Activated T-helper 1 cell treated with Interleukin-2 at 50 U/mL for 16 hours (primary cell): ENCODE measurements at regions not wholly inside any gene's neighbourhood (a gene's known extent, or its start where the extent isn't known, plus 50 kb on each side); places are given as distances from the start of the nearest gene placed in this dataset.
"Not testable (repeated sequence)": the region's sequence is repeated elsewhere in the genome, so short reads cannot be mapped to it uniquely, and the experiment has no call there.

Source experiments
- DNase-seq: peaks from one replicate; pipeline ENCODE4 v3.0.0-alpha.2; 2020; ENCODE audit warnings: low read depth

GRCh38 chr2:58508006-58508405 is 266.9 kb upstream of the FANCL start:
- DNase-seq = no peak

DNA sequence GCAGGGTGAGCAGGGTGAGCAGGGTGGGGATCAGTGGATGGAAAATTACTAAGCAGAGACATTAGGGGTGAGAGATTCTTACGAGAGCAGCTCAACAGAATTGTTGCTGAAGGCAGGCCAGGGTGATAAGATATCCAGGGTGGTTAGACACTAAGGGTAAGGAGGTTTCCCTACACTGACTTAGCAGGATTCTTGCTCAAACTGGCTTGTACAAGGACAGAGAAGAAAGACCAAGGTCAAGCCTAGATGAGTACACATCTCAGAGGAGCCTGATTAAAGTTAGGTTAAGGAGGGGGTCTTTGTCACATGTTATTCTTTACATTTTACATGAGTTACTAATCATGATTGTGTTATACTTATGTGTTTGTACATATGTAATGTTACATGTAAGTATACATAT is 262.8 kb upstream of the FANCL start:
- DNase-seq = no peak

DNA sequence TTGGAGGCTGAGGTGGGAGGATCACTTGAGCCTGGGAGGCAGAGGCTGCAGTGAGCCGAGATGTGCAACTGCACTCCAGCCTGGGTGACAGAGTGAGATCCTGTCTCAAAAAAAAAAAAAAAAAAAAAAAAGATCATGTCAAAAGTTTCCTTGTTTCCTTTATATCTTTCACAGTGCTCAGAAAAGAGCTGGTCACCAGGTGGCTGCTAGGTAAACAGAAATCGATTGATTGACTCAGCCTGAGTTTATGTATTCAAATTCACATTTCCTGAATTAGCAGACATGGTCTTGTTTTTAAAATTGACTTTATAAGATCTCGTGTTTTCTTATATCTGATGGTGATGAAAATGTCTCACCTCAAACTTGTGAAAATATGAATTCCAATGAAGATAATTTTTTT is 261.8 kb upstream of the FANCL start:
- no peak for DNase-seq

- DNase-seq = no peak
These were observed 260.4 kb upstream of the FANCL start for GRCh38 chr2:58501371-58502160.

DNA sequence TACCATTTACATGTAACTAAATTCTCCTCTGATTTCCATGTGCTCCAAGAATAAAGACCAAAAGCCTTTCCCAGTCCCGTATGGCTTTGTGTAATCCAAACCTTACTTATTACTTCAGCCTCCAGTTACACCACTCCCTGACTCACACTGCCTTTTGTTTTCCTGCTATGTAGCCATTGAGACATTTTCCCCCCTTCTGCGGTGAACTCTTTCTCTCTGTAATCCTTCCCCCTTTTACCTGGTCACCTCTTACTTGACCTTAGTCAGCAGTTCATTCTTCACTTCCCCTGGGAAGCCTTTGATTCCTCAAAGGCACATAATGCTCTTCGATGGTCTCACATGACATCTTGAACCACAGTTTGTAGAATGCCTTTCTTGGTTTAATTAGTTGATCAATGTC is 256.0 kb upstream of the FANCL start:
- DNase-seq = no peak

DNA sequence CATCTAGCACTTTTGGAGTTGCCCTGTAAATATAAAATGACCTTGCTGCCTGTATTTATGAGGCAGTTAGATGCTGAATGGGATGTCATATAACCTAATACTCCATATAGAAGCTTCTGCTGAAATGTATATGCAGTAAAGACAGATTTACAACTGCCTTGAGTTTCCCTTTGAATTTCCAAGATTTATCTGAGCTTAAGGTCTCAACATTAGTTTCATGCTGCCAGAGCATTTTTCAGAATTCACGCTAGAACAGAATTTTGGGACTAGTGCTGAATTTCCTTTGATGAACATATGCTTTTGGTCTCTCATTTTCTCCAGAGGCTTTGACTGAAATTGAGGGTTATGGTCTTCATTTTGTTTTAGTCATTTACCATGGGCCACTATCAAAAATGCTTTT is 254.7 kb upstream of the FANCL start:
- no peak for DNase-seq

DNA sequence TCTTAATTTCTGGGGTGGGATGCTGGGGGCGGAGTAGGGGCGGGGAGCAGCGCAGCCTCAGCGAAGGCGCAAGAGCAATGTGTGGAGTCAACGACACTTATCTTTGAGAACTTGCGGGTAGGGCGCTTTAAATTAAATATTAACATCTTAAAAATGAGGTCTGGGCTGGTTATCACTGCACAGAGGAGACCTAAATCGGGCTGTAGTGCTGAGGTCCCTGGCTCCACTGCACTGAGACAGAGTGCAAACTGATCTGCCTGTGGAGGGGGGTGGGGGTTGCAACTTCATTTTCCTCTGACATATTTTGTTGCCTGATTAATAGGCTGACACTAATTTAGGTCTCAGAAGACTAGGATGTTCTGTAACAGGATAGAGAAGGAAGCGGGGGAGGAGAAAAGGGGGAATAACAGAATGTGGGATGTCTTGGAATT is 253.0 kb upstream of the FANCL start:
- no peak for DNase-seq

- no peak for DNase-seq
These were observed 243.5 kb upstream of the FANCL start for GRCh38 chr2:58484629-58485028.

DNA sequence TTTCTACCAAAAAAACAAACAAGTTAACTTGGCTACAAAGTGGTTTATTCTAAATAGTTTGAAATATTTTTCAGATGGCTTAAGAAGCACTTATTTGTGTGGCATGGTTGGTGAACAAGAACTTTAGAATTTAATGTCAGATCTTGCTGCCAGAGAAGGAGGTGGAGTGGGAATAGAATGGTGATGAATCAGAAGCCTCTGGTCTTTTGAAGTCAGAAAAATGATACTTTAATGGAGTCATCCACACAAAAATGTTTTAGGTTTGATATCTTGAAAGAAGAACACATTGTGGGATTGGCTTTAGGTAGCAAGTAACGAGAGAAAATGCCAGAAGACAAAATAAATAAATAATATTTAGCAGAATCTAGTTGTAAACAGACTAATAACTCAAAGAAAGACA is 243.1 kb upstream of the FANCL start:
- DNase-seq = no peak

DNA sequence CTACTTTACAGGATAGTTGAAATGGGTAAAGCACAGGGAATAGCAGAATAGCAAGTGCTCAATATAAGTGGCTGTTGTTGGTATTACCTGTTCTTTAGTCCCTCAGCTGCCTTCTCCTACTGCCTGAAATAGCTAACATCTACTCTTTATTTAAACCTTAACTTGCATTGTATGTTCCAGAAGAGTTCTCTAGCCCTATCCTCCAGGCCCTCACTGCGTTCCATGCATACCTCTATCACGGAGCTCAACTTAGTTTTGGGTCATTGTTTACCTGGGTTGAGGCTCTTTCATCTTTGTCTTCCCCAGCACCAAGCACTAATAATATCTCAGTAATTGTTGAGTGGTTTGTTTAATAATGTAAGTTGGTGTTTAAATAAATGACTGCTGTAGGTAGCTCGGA is 242.2 kb upstream of the FANCL start:
- no peak for DNase-seq

GRCh38 chr2:58481670-58482069 is 240.5 kb upstream of the FANCL start:
- DNase-seq = no peak

DNA sequence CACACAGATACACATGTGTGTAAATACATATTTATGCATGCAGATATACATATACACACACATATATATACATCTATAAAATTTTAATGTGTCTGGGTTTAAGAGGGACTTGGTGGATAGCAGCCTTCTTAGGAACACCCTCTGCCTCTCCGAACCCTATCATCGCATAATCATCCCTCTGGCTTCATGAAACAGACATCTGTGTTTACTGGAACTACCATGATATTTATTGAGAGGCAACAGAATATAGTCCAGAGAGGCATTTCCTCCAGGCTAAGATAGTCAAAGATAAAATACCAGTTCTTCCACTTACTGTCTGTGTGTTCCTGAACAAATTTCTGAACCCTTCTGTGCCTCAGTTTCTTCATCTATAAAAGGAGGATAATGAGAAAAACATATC is 239.0 kb upstream of the FANCL start:
- DNase-seq = no peak

GRCh38 chr2:58479535-58480140 is 238.5 kb upstream of the FANCL start:
- DNase-seq = no peak

DNA sequence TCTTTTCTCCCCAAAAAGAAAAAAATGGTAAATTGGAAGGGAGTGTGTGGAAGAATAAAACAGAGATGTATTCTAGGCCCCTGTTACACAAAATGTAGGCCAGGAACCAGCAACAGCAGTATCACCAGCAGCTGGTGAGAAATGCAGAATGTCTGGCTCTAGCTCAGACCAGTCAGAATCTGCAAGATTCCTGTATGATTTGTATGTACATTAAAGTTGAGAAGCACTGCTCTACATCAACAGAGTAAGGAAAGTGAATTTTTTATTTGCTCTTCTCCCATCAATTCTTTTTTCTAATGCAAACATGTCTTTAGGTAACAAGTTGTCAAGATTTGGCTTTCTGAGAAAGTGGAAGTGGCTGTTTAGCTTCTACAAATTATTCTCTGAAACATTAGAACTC is 235.4 kb upstream of the FANCL start:
- DNase-seq = no peak

GRCh38 chr2:58475756-58476155 is 234.6 kb upstream of the FANCL start:
- DNase-seq = no peak

DNA sequence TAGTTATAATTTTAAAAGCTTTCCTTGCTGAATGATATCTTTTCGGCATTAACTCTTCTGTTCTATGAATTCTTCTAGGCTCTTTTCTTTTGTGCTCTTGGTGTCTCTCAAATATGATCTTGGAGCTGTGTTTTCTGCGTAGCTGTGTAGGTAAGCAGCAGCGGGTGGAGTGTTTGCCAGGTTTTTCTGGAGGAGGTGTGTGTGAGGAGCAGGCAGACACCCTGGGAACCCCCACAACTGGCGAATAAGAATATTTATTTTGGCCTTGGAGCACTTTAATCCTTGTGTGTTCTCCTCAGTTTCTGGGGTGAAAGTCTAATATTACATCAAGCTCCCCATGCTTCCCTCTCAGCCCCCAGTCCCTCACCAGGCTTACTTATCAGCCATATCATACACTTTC is 232.0 kb upstream of the FANCL start:
- DNase-seq = no peak

DNA sequence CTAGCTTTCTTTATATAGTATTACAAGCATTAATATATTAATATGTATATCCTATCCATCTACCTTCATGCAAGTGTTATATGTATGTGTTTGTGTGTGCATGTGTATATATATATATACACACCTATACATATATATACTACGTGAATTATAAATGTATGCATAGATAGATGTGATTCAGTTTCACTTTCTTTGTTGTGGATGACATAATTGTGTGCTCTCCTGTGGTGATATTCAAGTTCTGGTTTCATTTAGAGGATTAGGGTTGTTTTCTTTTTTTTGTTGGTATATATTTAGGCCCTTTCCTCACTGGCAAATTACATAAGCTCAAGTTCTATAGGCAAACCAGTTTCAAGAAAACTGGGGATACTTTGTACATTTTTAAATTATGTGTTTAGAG is 225.7 kb upstream of the FANCL start:
- no peak for DNase-seq

- not testable (repeated sequence) for DNase-seq
These were observed 224.9 kb upstream of the FANCL start for GRCh38 chr2:58466021-58466420.

GRCh38 chr2:58460670-58461069 is 219.5 kb upstream of the FANCL start:
- no peak for DNase-seq

DNA sequence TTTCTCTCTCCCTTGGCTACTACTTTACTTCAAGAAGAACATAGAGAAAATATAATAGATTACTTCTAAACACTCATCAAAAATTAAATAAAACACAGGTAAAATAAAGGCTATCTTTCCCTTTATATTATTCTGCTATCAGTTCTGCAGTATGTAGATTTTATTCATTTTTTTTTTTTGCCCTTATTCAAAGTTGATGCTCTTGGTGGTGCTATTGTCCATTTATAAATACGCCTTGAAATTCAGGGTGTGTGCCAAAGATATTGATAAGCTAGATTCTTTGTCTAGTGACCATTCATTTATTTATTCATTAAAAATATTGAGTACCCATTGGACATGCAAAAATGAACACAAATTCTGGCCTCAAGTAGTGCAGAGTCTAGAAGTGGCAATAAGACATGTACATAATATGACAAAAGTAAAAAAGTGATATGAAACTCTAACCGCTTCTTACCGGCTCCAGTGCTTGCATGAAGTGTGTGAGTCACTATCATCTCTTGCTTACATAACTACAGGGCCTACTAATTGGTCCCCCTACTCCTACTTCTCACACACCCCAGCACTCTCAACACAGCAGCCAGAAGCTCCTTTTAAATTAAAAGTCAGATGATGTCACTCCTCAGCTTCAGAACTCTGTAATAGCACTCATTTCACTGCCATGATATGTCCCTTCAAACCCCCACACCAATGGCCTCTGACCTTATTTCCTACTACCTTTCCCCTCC is 208.3 kb upstream of the FANCL start:
- no peak for DNase-seq

DNA sequence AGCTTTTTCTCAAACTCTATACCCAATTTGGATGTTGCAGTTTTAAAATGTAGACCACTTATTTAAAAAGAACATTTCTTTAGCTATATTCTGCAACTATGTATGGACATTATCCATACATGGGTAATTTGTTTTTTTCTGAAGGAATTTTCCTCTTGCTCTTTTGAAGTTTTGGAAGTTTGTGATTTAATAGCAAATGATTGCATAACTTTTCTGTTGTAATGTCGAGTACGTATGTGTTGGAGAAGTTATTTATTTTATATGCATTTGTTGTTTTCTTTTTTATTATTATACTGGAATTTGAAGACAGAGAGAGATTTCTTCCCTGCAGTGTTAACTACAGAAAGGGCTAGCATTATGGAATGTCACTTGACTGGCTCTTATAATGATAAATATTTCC is 207.7 kb upstream of the FANCL start:
- no peak for DNase-seq

- no peak for DNase-seq
These were observed 207.0 kb upstream of the FANCL start for GRCh38 chr2:58448065-58448507.

DNA sequence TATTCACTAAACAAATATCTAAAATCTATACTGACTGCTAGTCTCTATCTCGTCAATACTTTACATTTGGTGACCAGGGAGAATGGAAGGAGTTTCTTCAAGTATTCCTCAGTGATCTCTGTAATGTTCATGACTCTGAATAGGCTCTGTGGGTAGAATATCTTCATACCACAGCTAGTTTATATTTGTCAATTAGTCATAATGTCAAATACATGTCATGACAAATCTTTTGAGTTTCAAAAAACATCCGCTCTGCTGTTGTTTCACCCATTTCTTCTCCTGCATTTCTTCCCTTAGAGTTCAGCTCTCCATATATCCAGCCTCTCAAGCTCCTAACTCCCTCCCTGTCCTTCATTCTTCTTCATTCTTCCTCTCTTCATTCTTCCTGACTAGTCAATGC is 206.5 kb upstream of the FANCL start:
- no peak for DNase-seq
